ENCODE measurements at regions not wholly inside any gene's neighbourhood (a gene's known extent, or its start where the extent isn't known, plus 50 kb on each side); places are given as distances from the start of the nearest gene placed in this dataset.

GRCh38 chrX:123807835-123808416 is 51.9 kb upstream of the XIAP start:
- TF ChIP-seq CTCF (IDR thresholded peaks at IDR 0.05; ENCODE audit: low read depth, low read length, missing input control) (no peak), MAX (IDR thresholded peaks at IDR 0.05) (no peak), SP1 (IDR thresholded peaks at IDR 0.05) (no peak)
